SK-N-SH (cell line): ENCODE measurements at regions not wholly inside any gene's neighbourhood (a gene's known extent, or its start where the extent isn't known, plus 50 kb on each side); places are given as distances from the start of the nearest gene placed in this dataset.

Experiments
- CTCF ChIA-PET: fragments of 300-600, 350-600 bp; formaldehyde crosslinking; extraction: SDS; loops from one replicate; lab custom pipeline; 2021; lab: Yijun Ruan, JAX
- POLR2A ChIA-PET: fragments of 350-600 bp; sonication (Branson Sonifier 250); formaldehyde crosslinking; extraction: SDS; loops from one replicate; lab custom pipeline; 2020; ENCODE audit warnings: antibody characterized with exemption, inconsistent platforms; lab: Yijun Ruan, JAX
- DNase-seq: peaks from one replicate; pipeline ENCODE4 v3.0.0; 2012
- H2AFZ ChIP-seq: fragments of 200-600 bp; sonication (generic); 2 replicates; pipeline ENCODE4 v1.8.1; 2016; ENCODE audit warnings: antibody characterized with exemption, mild to moderate bottlenecking, low read depth
- H3F3A ChIP-seq: fragments of 200-600 bp; sonication (generic); replicated peaks from 2 replicates; pipeline ENCODE3; 2016; ENCODE audit warnings: antibody characterized with exemption, mild to moderate bottlenecking; ENCODE audit not compliant: insufficient read depth
- H3K27ac ChIP-seq, 2 experiments: fragments of 200-500 bp in 1 of 2; fragments of 200-600 bp in 1 of 2; sonication (Bioruptor generic) in 1 of 2; sonication (generic), shearing (Covaris generic) in 1 of 2; 2 replicates each; pipeline versions ENCODE4 v1.5.1 to v1.6.1; 2014 to 2016; ENCODE audit warnings: low read depth in 2 of 2, inconsistent platforms in 1 of 2, low read length in 1 of 2, mild to moderate bottlenecking in 1 of 2, mixed read lengths in 1 of 2
- H3K27me3 ChIP-seq: fragments of 200-600 bp; sonication (generic), shearing (Covaris generic); 2 replicates; pipeline ENCODE4 v1.6.1; 2016; ENCODE audit warnings: mixed run types; ENCODE audit not compliant: insufficient read depth
- H3K36me3 ChIP-seq, 2 experiments: fragments of 200-500 bp in 1 of 2; fragments of 200-600 bp in 1 of 2; sonication (Bioruptor generic) in 1 of 2; sonication (generic) in 1 of 2; replicated peaks in 1 of 2; 2 replicates each; pipeline versions ENCODE3 to v1.5.1; 2014 to 2016; ENCODE audit warnings: low read length in 1 of 2, mild to moderate bottlenecking in 1 of 2; ENCODE audit not compliant: insufficient read depth in 2 of 2, control insufficient read depth in 1 of 2
- H3K4me1 ChIP-seq, 2 experiments: fragments of 200-500 bp in 1 of 2; fragments of 200-600 bp in 1 of 2; sonication (Bioruptor generic) in 1 of 2; sonication (generic), shearing (Covaris generic) in 1 of 2; 2 replicates each; pipeline versions ENCODE4 v1.5.1 to v1.6.1; 2014 to 2016; ENCODE audit warnings: low read depth in 1 of 2, low read length in 1 of 2, mixed run types in 1 of 2; ENCODE audit not compliant: insufficient read depth in 2 of 2, control insufficient read depth in 1 of 2
- H3K4me2 ChIP-seq: fragments of 200-600 bp; sonication (generic), shearing (Covaris generic); 2 replicates; pipeline ENCODE4 v1.6.1; 2017; ENCODE audit warnings: mixed run types
- H3K4me3 ChIP-seq, 2 experiments: fragments of 200-500 bp in 1 of 2; fragments of 200-600 bp in 1 of 2; sonication (Bioruptor generic) in 1 of 2; sonication (generic), shearing (Covaris generic) in 1 of 2; 2 replicates each; pipeline versions ENCODE4 v1.5.1 to v1.8.1; 2014 to 2016; ENCODE audit warnings: low read depth in 2 of 2, inconsistent platforms in 1 of 2, low read length in 1 of 2, mild to moderate bottlenecking in 1 of 2, mixed read lengths in 1 of 2, moderate library complexity in 1 of 2
- H3K79me2 ChIP-seq: fragments of 200-600 bp; sonication (generic); 2 replicates; pipeline ENCODE4 v1.8.1; 2017; ENCODE audit warnings: mild to moderate bottlenecking; ENCODE audit not compliant: insufficient read depth
- H3K9ac ChIP-seq: fragments of 200-600 bp; sonication (generic); 2 replicates; pipeline ENCODE4 v1.6.1; 2017; ENCODE audit warnings: mixed run types
- H3K9me2 ChIP-seq: fragments of 200-600 bp; sonication (generic); 2 replicates; pipeline ENCODE4 v1.6.1; 2017; ENCODE audit warnings: mixed run types
- H3K9me3 ChIP-seq: fragments of 200-600 bp; sonication (generic); 2 replicates; pipeline ENCODE4 v1.6.1; 2017; ENCODE audit warnings: mixed run types, mild to moderate bottlenecking, moderate library complexity
- H4K20me1 ChIP-seq: fragments of 200-600 bp; sonication (generic); 2 replicates; pipeline ENCODE4 v1.6.1; 2017; ENCODE audit warnings: mild to moderate bottlenecking, mixed run types; ENCODE audit not compliant: insufficient read depth
- ELF1 ChIP-seq: IDR thresholded peaks from 2 replicates; pipeline ENCODE4 v1.4.0; 2012
- FOSL2 ChIP-seq: IDR thresholded peaks from 2 replicates; pipeline ENCODE4 v1.4.0; 2012; ENCODE audit warnings: low read depth, mild to moderate bottlenecking, moderate library complexity, borderline replicate concordance
- FOXJ3 ChIP-seq: sonication (generic); formaldehyde crosslinking; IDR thresholded peaks from 2 replicates; pipeline ENCODE4 v1.5.1; 2020; ENCODE audit warnings: mild to moderate bottlenecking, missing genetic modification reagents
- GABPA ChIP-seq: IDR thresholded peaks from 2 replicates; pipeline ENCODE4 v1.4.0; 2012; ENCODE audit warnings: low read depth, mild to moderate bottlenecking
- GATA2 ChIP-seq: sonication (generic); formaldehyde crosslinking; IDR thresholded peaks from 2 replicates; pipeline ENCODE4 v1.5.0; 2020; ENCODE audit warnings: mild to moderate bottlenecking, missing genetic modification reagents
- JUND ChIP-seq: IDR thresholded peaks from 2 replicates; pipeline ENCODE4 v1.4.0; 2012
- MXI1 ChIP-seq: IDR thresholded peaks from 2 replicates; pipeline ENCODE4 v1.6.1; 2012; ENCODE audit warnings: mild to moderate bottlenecking, low read depth, low read length, improper control_type of control experiment
- NFIC ChIP-seq: IDR thresholded peaks from 2 replicates; pipeline ENCODE4 v1.4.0; 2012; ENCODE audit warnings: borderline replicate concordance
- NRF1 ChIP-seq: IDR thresholded peaks from 2 replicates; pipeline ENCODE4 v1.6.1; 2012; ENCODE audit warnings: low read depth, mild to moderate bottlenecking, low read length
- POLR2AphosphoS5 ChIP-seq: IDR thresholded peaks from 2 replicates; pipeline ENCODE4 v1.6.1; 2012; ENCODE audit warnings: low read depth, low read length
- RAD21 ChIP-seq: IDR thresholded peaks from 2 replicates; pipeline ENCODE4 v1.6.1; 2012; ENCODE audit warnings: mild to moderate bottlenecking, low read length
- RCOR1 ChIP-seq: fragments of 150-350 bp; IDR thresholded peaks from 2 replicates; pipeline ENCODE4 v1.6.1; 2017; ENCODE audit warnings: antibody characterized with exemption, low read length
- SIN3A ChIP-seq: IDR thresholded peaks from 2 replicates; pipeline ENCODE4 v1.6.1; 2012; ENCODE audit warnings: low read depth, mild to moderate bottlenecking, low read length, moderate library complexity, borderline replicate concordance
- TAF1 ChIP-seq: IDR thresholded peaks from 2 replicates; pipeline ENCODE4 v1.6.1; 2012; ENCODE audit warnings: low read depth, mild to moderate bottlenecking, low read length, moderate library complexity, borderline replicate concordance
- TCF12 ChIP-seq: IDR thresholded peaks from 2 replicates; pipeline ENCODE4 v1.4.0; 2012
- USF2 ChIP-seq: fragments of 150-350 bp; IDR thresholded peaks from 2 replicates; pipeline ENCODE4 v1.6.1; 2017; ENCODE audit warnings: antibody characterized with exemption, low read length, low read depth, borderline replicate concordance
- YY1 ChIP-seq: IDR thresholded peaks from 2 replicates; pipeline ENCODE4 v1.4.0; 2012; ENCODE audit warnings: low read depth, mild to moderate bottlenecking
- WGBS: methylation state at CpG from one replicate; pipeline ENCODE4 v1.1.6; 2017; ENCODE audit warnings: low lambda C conversion rate; 5-methylcytosine and 5-hydroxymethylcytosine counted together
- TF ChIP-seq, protein P1 (sequence below): IDR thresholded peaks from 2 replicates; pipeline ENCODE4 v1.4.0; 2012; ENCODE audit warnings: low read depth, borderline replicate concordance

DNA sequence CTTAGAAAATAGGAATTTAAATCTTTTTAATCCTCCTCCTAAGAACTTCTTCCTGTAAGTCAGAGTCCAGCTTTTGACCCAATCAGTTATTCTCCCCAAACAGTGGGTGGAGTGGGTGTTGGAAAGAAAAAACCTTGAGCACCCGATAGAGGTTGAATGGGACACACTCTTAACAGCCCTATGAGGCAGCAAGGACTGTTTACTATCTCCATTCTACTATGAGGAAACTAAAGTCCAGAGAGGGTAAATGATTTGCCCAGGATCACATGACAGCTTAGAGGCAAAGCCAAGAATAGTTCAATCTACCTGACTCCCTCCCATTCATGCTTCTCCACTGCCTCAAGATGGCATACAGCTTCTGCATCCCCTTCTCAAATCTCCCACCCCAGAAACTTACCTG, 57.6 kb upstream of the SLC35B4 start:
- no peaks in the 10 kb centered on the region for H3K79me2 ChIP-seq
- no peak overlapping the region for H3K4me2 ChIP-seq
- TF ChIP-seq TAF1 (no peak), YY1 (no peak), RAD21 (no peak)
- TF ChIP-seq, all 33 proteins: peak for 0
- Histone ChIP-seq H2AFZ (no peak overlapping the region), H3K4me3 (no peak overlapping the region), H3K9ac (no peak overlapping the region), H3F3A (peaks cover 1% of the 10 kb centered on the region), H3K4me1 (peaks cover 0 to 1% of the 10 kb centered on the region in 2 experiments; a peak in 2 of 4 replicates), H3K36me3 (no peaks in the 10 kb centered on the region), H3K27me3 (no peaks in the 10 kb centered on the region; the same call in 1 of the 2 replicates), H3K9me3 (no peaks in the 10 kb centered on the region), H3K9me2 (no peaks in the 10 kb centered on the region), H3K27ac (no peak overlapping the region), H4K20me1 (no peaks in the 10 kb centered on the region)
- ChIA-PET POLR2A (no interaction called here), CTCF (interaction anchor here (0.9 to 1.6 kb wide), 4 partner anchors 11 to 58 kb away, joined by 3 to 5 read pairs (median 4); no protein-coding TSS in a partner anchor)
- WGBS, result 63% methylated on average over 1 of the region's 1 CpG
- DNase-seq, result no peak

- no peaks in the 10 kb centered on the region for H3K9me2 ChIP-seq
- no peak overlapping the region for H2AFZ ChIP-seq
- no peaks in the 10 kb centered on the region for H3K9me3 ChIP-seq
- peaks cover 13% of the 10 kb centered on the region for H3F3A ChIP-seq
- no peaks in the 10 kb centered on the region; the same call in 1 of the 2 replicates for H3K27me3 ChIP-seq
- H3K79me2 ChIP-seq, result no peaks in the 10 kb centered on the region
- DNase-seq, result no peak
- peaks cover 0 to 5% of the 10 kb centered on the region in 2 experiments; a peak in 3 of 4 replicates for H3K4me1 ChIP-seq
- no peak overlapping the region for H3K27ac ChIP-seq
- no peak overlapping the region for H3K4me2 ChIP-seq
- no peak overlapping the region for H3K4me3 ChIP-seq
- H3K36me3 ChIP-seq, result no peaks in the 10 kb centered on the region
- TF ChIP-seq FOXJ3, result no peak
- H3K9ac ChIP-seq, result no peak overlapping the region
- POLR2A ChIA-PET, result no interaction called here
- CTCF ChIA-PET, result interaction anchor here (1.5 to 2.8 kb wide), 3 partner anchors 13 to 15 kb away, joined by 3 to 15 read pairs (median 5); no protein-coding TSS in a partner anchor
- WGBS, result 61% methylated on average over 4 of the region's 4 CpGs
- H4K20me1 ChIP-seq, result no peaks in the 10 kb centered on the region
Observed at GRCh38 chr7:134372858-134373257, 56.1 kb upstream of the SLC35B4 start.

GRCh38 chr7:134371971-134372370, 55.2 kb upstream of the SLC35B4 start:
- H3K4me1 ChIP-seq, result peaks cover 0 to 5% of the 10 kb centered on the region in 2 experiments; a peak in 3 of 4 replicates
- POLR2A ChIA-PET, result no interaction called here
- H3K9ac ChIP-seq, result no peak overlapping the region
- H3K9me3 ChIP-seq, result no peaks in the 10 kb centered on the region
- CTCF ChIA-PET, result interaction anchor here (1.9 to 2.8 kb wide), 2 partner anchors 12 to 14 kb away, joined by 5 to 15 read pairs; no protein-coding TSS in a partner anchor
- TF ChIP-seq ELF1, result no peak
- TF ChIP-seq NRF1, result no peak
- no peak for TF ChIP-seq POLR2AphosphoS5
- TF ChIP-seq JUND, result no peak
- TF ChIP-seq YY1, result no peak
- no peak for TF ChIP-seq USF2
- TF ChIP-seq MXI1, result no peak
- TF ChIP-seq GATA2 (CRISPR knock-in tag), result no peak
- TF ChIP-seq, protein P1, sequence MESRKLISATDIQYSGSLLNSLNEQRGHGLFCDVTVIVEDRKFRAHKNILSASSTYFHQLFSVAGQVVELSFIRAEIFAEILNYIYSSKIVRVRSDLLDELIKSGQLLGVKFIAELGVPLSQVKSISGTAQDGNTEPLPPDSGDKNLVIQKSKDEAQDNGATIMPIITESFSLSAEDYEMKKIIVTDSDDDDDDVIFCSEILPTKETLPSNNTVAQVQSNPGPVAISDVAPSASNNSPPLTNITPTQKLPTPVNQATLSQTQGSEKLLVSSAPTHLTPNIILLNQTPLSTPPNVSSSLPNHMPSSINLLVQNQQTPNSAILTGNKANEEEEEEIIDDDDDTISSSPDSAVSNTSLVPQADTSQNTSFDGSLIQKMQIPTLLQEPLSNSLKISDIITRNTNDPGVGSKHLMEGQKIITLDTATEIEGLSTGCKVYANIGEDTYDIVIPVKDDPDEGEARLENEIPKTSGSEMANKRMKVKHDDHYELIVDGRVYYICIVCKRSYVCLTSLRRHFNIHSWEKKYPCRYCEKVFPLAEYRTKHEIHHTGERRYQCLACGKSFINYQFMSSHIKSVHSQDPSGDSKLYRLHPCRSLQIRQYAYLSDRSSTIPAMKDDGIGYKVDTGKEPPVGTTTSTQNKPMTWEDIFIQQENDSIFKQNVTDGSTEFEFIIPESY, result no peak
- TF ChIP-seq RCOR1, result no peak
- no peak for TF ChIP-seq FOSL2
- no peak for TF ChIP-seq FOXJ3
- no peak for TF ChIP-seq SIN3A
- TF ChIP-seq NFIC, result no peak
- TF ChIP-seq TCF12, result no peak
- no peak for TF ChIP-seq RAD21
- TF ChIP-seq GABPA, result no peak
- H2AFZ ChIP-seq, result no peak overlapping the region
- H3K27ac ChIP-seq, result no peak overlapping the region
- H3K36me3 ChIP-seq, result no peaks in the 10 kb centered on the region
- H4K20me1 ChIP-seq, result no peaks in the 10 kb centered on the region
- no peak overlapping the region for H3K4me3 ChIP-seq
- peaks cover 13% of the 10 kb centered on the region for H3F3A ChIP-seq
- no peaks in the 10 kb centered on the region for H3K79me2 ChIP-seq
- H3K27me3 ChIP-seq, result no peaks in the 10 kb centered on the region; the same call in 1 of the 2 replicates
- no peak for DNase-seq
- WGBS, result 65% methylated on average over 5 of the region's 5 CpGs
- H3K9me2 ChIP-seq, result no peaks in the 10 kb centered on the region
- H3K4me2 ChIP-seq, result no peak overlapping the region
